HG02970 (cell line): ENCODE measurements at regions not wholly inside any gene's neighbourhood (a gene's known extent, or its start where the extent isn't known, plus 50 kb on each side); places are given as distances from the start of the nearest gene placed in this dataset.

Experiments
- ATAC-seq: cut with Tn5 transposase; IDR thresholded peaks from one replicate; pipeline ENCODE4 v1.9.1; 2021; ENCODE audit warnings: mild to moderate bottlenecking, moderate library complexity, moderate number of reproducible peaks; ENCODE audit not compliant: unreplicated experiment, low FRiP score

DNA sequence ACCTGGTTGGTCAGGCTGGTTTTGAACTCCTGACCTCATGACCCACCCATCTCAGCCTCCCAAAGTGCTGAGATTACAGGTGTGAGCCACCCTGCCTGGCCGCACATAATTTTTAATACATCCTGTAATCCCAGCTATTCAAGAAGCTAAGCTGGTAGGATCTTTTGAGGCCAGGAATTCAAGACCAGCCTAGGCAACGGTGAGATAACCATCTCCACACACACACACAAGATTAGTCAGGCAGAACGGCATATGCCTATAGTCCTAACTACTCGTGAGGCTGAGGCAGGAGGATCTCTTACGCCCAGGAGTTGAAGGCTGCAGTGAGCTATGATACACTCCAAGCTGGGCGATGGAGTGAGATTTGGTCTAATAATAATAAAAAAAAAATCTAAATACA, 212.4 kb upstream of the NEIL3 start:
- ATAC-seq = no peak

DNA sequence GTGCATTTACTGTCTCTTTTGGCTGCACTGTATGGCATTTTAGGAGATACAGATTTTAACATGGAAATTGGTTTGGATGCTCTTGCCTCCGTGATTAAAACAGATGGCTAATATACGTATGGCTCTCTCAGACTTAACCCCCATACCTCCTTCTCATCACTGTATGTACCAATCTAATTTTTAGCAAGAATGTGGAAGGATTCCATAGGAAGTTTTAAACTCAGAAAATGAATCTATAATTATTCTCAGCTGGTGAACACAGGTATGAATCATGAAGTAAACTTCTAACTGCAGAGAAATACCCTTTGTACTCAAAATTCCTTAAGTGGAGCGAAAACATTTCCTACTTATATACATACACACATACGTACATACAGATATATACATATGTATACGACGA, 210.5 kb upstream of the NEIL3 start:
- ATAC-seq = no peak

DNA sequence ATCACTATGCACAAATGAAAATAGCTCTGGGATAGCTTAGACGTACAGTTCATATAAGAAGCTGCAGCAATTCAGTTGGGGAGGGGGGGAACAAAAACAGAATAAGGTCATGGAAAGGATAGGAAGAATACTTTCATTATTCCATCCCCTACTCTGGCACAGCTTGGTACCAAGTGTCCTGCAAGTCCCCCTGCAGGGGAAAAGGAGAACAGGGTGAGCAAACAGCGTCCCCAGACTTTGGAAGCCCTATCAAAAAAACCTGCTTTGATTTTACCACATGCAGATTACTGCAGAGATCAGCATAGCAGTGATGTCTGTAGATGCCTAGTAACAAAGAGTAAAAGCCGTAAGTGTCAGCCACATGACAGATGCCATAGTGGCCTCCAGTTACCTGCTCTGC, 209.4 kb upstream of the NEIL3 start:
- ATAC-seq = no peak

DNA sequence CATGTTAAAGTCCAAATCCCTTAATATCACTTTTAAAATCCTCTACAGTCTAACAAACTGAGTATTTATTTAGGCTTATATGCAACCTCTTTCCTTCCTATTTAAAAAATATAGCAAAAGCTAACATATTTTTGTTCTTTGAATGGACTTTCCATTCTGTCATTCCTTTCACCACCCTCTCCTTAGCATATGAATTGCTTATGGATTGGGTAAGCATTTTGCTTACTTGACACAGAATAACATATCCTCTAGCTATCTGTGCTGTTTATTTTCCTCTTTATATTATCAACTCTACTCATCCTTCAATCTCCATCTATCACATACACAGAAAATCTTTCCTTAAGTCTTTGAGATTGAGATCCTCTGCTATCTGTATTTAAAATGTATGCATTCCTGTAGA, 206.1 kb upstream of the NEIL3 start:
- no peak for ATAC-seq

DNA sequence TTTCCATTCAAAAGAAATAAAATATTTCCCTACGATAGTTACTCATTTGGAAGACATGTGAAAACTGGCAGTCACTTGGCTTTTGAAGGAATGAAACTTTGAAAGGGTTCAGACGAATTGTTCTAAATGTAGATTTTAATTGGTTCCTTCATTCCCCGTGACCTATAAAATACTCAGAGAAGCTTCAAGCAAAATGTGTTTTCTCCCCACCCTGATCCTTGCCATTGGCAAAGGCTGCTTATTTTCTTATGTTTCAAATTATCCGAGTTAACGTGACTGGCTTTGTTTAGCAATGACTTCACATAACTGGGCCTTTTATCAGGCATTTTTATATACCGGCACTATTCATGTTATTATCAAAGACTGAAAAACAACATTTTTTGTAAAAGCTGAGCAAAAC, 204.1 kb upstream of the NEIL3 start:
- no peak for ATAC-seq

DNA sequence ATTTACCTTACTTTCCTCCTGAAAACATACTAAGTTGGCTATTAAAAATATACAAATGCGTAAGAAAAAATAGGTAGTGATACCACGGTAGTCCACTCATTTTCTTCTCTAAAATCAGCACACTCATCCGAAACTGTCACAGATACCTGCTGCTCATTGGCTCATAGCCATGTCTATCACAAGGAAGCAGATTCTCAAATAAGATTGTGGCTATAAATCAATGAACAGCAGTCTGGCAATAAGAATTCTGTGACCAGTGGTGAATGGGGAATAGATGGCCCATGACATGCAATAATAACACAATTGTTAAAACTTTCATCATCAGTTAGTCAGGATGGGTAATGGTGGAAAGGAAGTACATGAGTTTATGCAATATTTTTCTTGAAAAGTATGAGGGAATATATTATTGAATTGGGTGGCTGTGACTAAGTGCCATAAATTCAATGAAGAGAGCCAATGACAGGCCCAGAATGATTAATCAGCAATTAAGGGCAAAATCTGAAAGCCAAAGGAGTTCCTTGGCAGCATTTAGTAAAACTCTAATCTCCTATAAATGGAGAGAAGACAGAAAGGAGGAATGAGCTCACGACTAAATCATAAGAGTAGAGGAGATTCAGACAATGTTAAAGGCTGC, 202.3 kb upstream of the NEIL3 start:
- no peak for ATAC-seq

DNA sequence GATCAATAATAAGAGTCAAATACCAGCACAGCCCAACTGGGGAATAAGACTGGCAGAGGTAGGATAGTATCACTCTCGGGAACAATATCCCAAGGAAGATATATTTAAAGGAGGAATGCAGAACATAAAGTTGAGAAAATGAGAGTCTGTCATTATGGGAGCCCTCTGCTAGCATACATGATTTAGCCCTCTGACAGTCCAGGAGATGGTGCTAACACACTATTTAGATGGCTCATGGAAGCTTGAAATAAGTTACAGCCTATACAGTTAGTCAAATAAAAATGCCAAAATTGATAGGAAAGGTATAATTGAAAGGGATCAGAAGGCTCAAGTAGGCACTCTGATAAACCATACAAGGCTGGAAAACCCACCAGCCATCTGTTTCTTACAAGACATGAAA, 201.0 kb upstream of the NEIL3 start:
- no peak for ATAC-seq

DNA sequence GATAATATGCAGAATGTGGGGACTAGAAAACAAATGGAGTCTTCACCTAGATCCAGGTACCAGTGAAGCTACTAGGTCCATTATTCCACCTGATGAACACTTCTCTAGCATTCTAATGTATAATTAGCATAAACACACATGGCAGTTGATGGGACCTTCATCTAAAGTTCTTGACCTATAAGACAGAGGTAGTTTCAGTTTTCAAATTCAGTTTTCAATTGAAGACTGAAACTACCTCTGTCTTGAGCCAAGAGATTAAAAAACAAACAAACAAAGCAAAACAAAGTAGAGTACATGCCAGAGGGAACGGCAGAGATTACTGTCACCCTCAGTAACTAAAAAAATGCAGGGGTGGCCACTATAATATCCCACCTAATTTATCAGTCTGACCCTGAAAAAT, 199.9 kb upstream of the NEIL3 start:
- ATAC-seq = no peak

DNA sequence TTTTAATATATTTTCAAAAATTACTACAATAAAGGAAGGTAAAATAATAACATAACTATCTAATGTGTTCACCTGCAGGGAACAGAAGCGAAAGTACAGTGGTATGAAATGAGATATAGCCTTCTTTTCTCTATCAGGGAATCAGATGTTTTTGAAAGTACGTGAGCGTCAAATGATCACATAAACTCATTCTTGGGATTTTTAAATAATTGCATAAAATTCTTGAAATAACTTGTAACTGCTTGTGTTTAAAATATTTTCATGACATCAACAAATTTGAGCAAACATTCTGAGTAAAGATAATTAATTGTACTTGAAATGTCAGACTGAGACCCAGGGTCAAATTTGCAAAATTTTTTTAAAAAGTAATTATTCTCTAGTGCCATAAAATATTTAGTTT, 193.5 kb upstream of the NEIL3 start:
- no peak for ATAC-seq

DNA sequence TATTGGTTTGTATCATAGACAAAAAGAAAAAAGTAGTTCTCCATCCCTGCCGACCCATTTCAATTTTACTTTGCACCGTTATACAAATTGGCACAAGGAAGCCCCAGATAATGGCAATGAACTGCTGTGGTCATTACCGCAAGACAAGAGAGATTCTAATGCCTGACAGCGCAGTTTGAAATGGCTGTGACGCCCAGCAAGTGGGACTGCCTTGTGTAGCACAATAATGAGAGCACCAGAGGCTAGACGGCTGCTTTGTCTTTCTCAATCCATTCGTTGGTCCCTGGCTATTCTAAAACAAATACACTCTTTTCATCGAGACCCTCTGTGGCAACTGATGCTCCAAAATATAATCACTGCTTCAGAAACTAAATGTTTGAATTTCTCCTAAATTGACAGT, 192.4 kb upstream of the NEIL3 start:
- ATAC-seq = no peak

DNA sequence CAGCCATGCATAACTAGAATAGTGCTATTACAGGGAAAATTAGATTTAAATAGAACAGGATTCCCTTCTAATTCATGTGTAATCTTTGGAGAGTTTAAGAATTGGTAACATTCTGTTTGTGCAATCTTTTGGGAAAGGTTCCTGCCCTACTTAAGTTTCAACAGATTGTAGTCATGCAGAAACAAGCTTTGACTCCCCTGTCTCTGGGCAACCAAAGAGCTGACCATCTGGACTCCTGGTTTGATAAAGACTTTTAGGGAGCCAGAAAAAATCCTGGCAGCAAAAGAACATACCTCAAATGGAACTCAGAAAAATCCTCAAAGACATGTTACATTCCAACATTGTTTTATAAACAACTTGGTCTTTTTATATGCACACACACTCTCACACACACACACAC, 191.1 kb upstream of the NEIL3 start:
- ATAC-seq = no peak

DNA sequence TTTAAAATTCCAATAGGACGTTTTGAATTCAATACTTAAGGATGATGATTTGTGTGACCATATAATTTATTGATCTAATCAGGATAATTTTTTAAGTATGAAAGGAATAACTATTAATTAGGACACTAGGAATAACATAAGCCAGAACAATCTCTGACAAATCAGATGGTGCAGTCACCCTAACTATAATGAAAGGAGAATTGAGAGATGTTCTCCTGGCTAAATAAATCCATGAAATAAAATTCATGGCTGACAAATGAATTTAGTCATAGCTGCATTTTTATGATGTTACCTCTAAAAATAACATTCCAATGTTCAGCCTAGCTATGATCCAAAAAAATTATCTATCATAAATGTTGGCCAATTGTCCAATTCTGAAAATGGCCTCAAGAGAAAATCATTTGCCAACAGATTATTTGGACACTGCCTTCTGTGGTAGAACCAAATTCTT, 190.6 kb upstream of the NEIL3 start:
- ATAC-seq = no peak

DNA sequence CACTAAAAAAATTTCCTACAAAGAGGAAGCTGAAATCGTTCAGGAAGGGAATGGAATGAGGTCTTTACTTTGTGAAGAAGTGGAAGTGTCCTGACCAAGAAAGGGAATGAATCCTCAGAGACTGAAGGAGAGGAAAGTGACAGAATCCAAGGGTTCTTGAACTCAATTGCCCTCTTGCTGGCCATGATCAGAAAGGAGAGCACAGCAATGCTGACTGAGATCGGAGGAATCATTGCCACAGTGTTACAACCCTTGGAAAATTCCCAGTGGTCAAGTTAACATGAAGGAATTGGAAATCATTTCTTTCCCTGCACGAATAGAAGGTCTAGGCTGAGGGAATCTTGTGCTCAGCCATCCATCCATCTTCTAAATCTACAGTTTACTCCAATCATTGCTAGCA, 190.0 kb upstream of the NEIL3 start:
- no peak for ATAC-seq

DNA sequence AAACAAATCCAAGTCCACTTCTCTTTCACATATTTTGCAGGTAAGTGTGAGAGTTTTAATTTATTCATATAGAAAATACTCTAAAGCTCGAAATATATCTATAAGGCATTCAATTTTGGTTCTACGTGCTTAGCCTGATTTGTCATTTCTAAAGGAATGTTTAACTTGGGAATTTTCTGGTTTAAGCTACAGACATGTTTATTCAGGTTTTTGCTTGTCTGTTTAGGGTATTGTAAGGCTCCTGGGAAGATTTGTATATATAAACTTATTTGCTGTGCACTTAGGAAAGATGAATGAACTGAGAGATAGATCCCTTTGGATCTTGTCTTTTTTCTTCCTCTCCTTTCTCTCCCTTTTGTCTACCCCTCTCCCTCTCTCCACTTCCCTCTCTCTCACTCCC, 185.9 kb upstream of the NEIL3 start:
- ATAC-seq = no peak

DNA sequence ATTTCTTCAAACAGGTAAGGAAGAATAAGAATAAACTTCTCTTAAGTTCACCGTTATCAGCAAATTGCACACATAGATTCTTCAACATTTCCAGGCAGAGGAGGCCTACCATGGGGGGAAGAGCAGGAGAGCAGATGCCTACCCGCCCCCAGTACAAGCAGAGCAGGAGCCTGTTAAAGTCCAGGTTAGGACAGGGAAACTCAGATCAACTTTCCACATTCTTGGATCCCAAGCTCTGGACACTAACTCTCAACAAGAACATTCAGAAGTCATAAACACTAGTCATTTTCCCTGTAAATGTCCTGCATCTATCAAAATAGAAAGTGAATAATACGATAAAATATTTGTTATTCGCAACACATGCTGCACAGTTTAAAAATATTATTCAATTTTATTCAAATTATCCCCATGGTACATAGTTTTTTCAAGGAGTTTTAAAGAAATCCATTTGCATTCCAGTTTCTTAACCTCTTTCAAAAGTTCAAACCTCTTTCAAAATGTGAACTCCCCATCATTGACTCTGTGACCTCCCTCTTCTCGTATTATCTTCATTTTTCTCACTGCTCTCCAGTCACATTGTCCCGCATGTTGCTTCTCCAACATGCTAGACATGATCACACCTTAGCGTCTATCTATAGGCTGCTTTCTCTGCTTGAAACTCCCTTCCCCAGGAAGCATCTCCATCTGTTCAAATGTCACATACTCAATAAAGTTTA, 185.2 kb upstream of the NEIL3 start:
- no peak for ATAC-seq

DNA sequence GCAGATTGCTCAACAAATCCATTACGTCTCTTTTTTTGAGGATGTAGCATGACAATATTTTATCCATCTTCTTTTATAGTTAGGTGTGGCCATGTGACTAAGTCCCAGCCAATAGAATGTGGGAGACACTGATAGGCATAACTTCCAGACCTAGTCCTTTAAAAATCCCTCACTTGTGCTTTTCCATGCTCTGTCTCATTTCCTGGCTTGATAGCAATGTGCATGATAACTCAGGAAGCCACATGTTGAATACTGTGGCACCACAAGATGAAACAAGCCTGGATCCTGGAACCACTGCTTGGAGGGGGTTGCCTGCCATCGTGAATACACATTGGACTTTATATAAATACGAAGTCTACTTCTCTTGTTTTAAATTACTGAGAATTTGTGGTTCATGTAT, 184.0 kb upstream of the NEIL3 start:
- no peak for ATAC-seq

DNA sequence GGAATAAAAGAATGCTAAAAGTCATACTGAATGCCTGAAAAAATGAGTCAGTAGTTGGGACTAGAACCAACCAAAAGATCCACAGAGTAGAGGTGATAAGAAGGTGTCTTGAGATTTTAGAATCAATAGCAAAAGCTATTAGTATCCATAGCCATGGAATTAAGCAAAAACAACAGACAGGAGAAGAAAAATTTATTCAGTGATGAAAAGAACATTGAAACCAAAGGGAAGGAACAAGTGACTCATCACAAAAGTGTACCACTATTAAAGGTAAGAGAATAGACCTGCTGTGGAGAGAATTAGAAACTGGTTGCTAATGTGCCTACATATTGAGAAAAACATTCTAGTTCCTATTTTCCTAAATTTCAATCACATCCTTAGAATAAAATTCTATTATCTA, 182.0 kb upstream of the NEIL3 start:
- no peak for ATAC-seq

DNA sequence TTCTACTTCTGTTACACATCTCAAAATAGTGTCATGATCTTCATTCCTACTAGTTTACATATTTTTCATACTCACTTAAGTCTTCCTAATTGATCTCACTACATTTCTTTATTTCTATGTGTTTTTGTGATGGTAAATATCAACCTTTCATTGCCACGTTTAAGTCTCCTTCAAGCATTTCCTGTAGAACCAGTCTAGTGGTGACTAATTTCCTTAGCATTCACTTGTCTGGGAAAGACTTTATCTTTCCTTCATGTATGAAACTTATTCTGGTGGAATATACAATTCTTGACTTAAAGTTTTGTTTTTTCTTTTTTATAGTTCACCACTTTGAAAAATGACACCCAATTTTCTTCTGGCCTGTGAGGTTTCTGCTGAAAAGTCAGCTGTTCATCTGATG, 181.4 kb upstream of the NEIL3 start:
- ATAC-seq = no peak

DNA sequence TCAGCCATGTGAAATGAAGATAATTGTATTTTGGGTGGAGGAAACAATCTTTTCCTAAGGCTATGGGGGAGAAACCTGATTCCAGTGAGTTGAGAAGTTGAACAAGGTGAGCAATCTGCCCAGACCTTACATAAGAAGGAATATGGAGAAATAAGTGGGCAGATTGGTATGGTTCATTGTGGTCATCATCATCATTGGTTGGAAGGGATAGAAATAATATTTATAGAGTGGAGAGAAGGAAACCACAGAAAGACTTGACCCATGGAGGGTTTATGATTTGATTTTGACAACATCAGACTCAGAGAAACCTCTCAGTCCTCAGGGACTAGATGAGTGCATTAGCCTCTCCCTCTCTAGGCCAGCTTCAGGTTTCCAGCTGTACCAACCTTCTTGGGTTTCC, 177.9 kb upstream of the NEIL3 start:
- ATAC-seq = no peak

DNA sequence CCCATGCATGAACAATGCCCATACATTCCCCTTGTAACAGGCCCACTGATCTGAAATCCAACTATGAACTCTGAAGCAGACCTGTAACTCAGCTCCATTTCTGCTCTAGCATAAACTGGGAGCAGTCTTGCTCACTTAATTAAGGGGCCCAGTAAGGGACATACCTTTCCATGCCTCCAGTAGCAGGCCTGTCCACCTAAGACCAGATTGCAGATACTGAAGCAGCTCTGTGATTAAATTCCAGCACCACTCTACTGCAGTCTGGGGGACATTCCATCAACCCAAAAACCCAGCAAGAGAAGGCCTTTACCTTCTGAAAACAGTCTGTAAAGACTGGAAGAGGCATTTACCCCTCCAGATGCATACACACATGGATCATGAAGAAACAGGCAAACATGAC, 162.0 kb upstream of the NEIL3 start:
- ATAC-seq = no peak

DNA sequence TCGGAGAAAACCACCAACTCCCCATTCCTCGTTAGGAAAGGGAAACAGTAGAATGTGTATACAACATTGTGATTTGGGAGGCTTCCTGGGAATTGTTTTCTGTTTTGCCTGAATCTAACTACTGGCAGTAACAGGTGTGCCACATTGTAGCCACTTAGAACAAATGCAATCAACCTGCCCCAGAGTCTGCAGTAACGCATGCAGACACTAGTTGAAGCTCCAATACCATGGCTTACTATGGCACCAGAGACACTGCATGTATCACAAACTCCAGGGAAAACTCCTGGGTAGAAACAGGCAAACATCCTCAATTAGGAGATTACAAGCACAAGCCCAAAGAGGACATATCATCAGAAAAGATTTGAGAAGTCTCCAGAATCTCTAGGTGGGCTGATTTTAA, 154.2 kb upstream of the NEIL3 start:
- no peak for ATAC-seq

DNA sequence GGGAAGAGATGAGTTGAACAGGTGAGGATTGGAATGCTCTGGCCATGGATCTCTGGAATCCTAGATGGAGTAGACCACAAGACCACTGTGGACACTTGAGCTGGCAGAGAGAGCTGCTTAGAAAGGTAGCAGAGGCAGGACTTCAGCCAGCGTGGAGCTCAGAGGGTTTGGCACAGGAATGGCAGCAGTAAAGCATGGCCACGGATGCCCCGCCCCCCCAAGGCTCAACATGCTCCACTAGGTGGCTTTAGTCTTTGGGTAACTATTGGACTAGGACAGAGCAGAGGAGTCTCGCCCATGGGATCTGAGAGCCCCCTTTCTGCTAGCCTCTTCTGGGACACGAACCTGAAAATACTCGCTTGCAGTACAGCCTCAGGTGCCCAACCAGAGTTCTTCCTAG, 150.1 kb upstream of the NEIL3 start:
- no peak for ATAC-seq

DNA sequence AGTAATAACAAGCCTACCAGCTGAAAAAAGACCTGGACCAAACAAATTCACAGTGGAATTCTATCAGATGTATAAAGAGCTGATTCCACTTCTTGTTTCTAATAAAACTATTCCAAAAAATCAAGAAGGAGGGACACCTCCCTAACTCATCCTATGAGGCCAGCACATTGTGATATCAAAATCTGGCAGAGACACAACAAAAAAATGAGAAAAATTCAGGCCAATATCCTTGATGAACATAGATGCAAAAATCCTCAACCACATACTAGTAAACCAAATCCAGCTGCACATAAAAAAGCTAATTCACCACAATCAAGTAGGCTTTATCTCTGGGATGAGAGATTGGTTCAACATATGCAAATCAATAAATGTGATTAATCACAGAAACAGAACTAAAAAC, 147.9 kb upstream of the NEIL3 start:
- ATAC-seq = no peak
